Activated naive CD8-positive, alpha-beta T cell treated with anti-CD3 and anti-CD28 coated beads for 36 hours (primary cell): ENCODE measurements at regions not wholly inside any gene's neighbourhood (a gene's known extent, or its start where the extent isn't known, plus 50 kb on each side); places are given as distances from the start of the nearest gene placed in this dataset.
A peak's percentile ranks its signal among the peaks of the same experiment; 100 is the strongest.
"Not testable (repeated sequence)": the region's sequence is repeated elsewhere in the genome, so short reads cannot be mapped to it uniquely, and the experiment has no call there.

Experiments
- DNase-seq: peaks from one replicate; pipeline ENCODE4 v3.0.0; 2021
- H3K27ac Mint-ChIP-seq: one replicate; pipeline ENCODE4 v1.8.0; 2022; ENCODE audit warnings: mild to moderate bottlenecking, moderate library complexity, mixed read lengths
- H3K27me3 Mint-ChIP-seq: one replicate; pipeline ENCODE4 v1.8.0; 2022; ENCODE audit warnings: mild to moderate bottlenecking, mixed read lengths
- H3K36me3 Mint-ChIP-seq: one replicate; pipeline ENCODE4 v1.8.0; 2021; ENCODE audit warnings: mild to moderate bottlenecking, mixed read lengths
- H3K4me1 Mint-ChIP-seq: one replicate; pipeline ENCODE4 v1.8.0; 2021; ENCODE audit warnings: mixed read lengths
- H3K4me3 Mint-ChIP-seq: one replicate; pipeline ENCODE4 v1.8.0; 2022; ENCODE audit warnings: mild to moderate bottlenecking, moderate library complexity, mixed read lengths
- H3K9me3 Mint-ChIP-seq: one replicate; pipeline ENCODE4 v1.8.0; 2022; ENCODE audit warnings: mixed read lengths

DNA sequence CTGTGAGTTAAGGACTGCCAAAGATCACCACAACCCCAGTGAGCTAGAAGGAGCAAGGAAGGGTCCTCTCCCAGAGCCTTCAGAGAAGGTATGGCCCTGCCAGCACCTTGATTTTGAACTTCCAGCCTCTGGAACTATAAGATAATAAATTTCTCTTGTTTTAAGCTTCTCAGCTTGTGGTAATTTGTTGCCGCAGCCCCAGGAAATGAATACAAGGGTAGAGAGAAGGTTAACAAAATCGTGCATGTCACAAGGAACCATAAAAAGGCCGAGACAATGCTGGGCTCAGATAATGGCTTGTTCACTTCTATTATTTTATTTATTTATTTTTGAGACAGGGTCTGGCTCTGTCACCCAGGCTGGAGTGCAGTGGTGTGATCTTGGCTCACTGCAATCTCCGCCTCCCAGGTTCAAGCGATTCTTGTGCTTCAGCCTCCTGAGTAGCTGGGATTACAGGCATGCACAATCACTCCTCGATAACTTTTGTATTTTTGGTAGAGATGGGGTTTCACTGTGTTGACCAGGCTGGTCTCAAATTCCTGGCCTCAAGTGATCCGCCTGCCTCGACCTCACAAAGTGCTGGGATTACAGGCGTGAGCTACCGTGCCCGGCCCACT lies 71.5 kb downstream of the WSB1 start:
- H3K4me3 Mint-ChIP-seq, H3K27ac Mint-ChIP-seq, H3K27me3 Mint-ChIP-seq, H3K36me3 Mint-ChIP-seq, H3K4me1 Mint-ChIP-seq, DNase-seq, H3K9me3 Mint-ChIP-seq: not testable (repeated sequence)

GRCh38 chr17:27366437-27366836 lies 72.5 kb downstream of the WSB1 start:
- H3K27ac Mint-ChIP-seq = no peak overlapping the region
- H3K4me3 Mint-ChIP-seq = no peak overlapping the region
- peaks cover 3% of the 10 kb centered on the region for H3K27me3 Mint-ChIP-seq
- H3K36me3 Mint-ChIP-seq = no peaks in the 10 kb centered on the region
- H3K4me1 Mint-ChIP-seq = no peaks in the 10 kb centered on the region
- no peak for DNase-seq
- H3K9me3 Mint-ChIP-seq = peaks cover 7% of the 10 kb centered on the region

DNA sequence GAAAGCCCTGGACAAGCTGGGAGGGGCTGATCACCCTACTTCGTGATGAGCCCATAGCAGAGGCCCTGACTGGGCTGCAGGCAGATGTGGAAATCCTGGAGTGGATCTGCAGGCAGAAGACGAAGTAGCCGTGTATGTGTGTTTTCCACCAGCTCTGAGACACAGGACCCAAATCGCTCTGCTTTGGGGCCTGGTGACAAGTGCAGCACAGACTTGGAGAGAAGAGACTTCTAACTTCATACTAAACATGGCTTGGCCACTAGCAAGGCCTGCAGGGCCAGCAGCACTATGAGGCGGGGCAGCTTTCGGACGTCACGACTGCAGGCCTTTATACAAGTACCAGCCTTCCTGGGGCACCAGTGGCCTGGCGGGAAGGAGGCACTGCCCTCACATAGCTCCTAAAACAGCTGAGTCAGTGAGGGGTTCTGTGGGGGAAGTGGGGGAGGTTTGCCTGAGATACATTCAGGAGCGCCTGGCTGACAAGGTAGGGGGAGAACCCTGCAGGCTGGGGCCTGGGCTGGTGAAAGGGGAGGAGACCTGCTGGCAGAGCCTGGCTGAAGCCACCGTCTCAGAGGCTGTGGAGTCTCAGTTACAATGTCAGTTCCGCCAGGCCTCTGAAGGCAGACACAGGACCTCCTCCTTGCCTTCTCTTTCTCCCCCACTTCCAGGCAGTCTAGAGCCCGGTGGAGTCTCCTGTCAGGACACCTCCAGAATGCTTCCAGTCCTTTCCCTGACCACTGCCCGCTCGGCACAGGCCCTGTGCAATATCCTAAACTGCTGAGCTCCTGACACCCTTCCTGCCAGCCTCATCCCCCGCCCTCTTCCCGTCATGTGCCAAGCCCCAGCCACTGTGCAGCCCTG lies 73.4 kb downstream of the WSB1 start:
- Mint-ChIP-seq H3K27me3 (peaks cover 3% of the 10 kb centered on the region), H3K9me3 (peaks cover 11% of the 10 kb centered on the region), H3K27ac (no peak overlapping the region), H3K4me1 (no peaks in the 10 kb centered on the region), H3K4me3 (no peak overlapping the region), H3K36me3 (peaks cover 3% of the 10 kb centered on the region)
- DNase-seq = no peak

DNA sequence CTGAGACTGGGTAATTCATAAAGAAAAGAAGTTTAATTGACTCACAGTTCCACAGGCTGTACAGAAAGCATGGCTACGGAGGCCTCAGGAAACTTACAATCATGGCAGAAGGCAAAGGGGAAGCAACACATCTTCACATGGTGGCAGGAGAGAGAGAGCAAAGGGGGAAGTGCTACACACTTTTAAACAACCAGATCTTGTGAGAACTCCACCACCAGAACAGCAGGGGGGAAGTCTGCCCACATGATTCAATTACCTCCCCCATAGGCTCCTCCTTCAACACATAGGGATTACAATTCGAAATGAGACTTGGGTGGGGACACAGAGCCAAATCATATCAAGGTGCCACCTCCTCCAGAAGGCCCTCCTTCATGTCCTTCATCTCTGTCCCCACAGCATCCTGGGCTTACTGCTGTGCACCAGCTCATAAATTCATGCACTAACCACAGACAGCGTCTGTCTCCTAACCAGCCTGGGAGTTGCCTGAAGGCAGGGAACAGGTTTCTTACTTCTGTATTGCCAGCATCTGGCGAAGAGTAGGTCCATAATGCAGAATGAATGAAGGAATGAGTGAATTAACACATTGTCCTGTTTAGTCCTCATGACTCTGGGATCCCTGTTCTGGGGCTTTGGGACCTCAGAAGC lies 74.4 kb downstream of the WSB1 start:
- H3K27me3 Mint-ChIP-seq = peaks cover 7% of the 10 kb centered on the region
- no peak overlapping the region for H3K27ac Mint-ChIP-seq
- no peak overlapping the region for H3K4me3 Mint-ChIP-seq
- H3K9me3 Mint-ChIP-seq = peaks cover 16% of the 10 kb centered on the region
- DNase-seq = no peak
- H3K36me3 Mint-ChIP-seq = peaks cover 3% of the 10 kb centered on the region
- H3K4me1 Mint-ChIP-seq = no peaks in the 10 kb centered on the region

DNA sequence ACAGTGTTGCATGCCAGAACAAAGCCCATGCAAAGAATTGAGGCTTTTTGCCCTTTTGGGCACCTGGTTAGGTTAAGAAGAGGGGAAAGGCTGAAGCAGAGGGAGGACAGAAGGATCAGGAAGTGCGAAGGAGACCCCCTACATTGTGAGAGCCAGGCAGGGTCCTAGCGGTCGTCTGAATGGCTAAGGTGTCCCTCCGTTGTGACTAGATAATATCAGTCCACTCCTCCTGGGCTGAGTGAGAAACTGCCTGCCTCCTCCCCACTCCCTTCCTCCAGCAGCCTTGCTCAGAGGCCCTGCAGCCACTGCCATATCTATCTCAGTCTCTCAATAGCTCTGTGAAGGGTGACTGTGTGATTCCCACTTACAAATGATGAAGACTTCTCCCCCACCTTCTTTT lies 75.1 kb downstream of the WSB1 start:
- Mint-ChIP-seq H3K27ac (no peak overlapping the region), H3K9me3 (peaks cover 20% of the 10 kb centered on the region), H3K4me3 (no peak overlapping the region), H3K27me3 (peaks cover 8% of the 10 kb centered on the region), H3K4me1 (no peaks in the 10 kb centered on the region), H3K36me3 (peaks cover 4% of the 10 kb centered on the region)
- DNase-seq = no peak

GRCh38 chr17:27370776-27371175 lies 76.9 kb downstream of the WSB1 start:
- Mint-ChIP-seq H3K9me3 (peaks cover 28% of the 10 kb centered on the region), H3K4me3 (no peak overlapping the region), H3K27me3 (peaks cover 6% of the 10 kb centered on the region), H3K27ac (no peak overlapping the region), H3K4me1 (no peaks in the 10 kb centered on the region), H3K36me3 (peaks cover 4% of the 10 kb centered on the region)
- no peak for DNase-seq

GRCh38 chr17:27373695-27374094 lies 79.8 kb downstream of the WSB1 start:
- Mint-ChIP-seq H3K9me3 (peaks cover 28% of the 10 kb centered on the region), H3K27me3 (peaks cover 10% of the 10 kb centered on the region)
- H3K27ac Mint-ChIP-seq, H3K4me3 Mint-ChIP-seq, DNase-seq, H3K36me3 Mint-ChIP-seq, H3K4me1 Mint-ChIP-seq: not testable (repeated sequence)

GRCh38 chr17:27376637-27377547 lies 79.4 kb upstream of the KSR1 start:
- peaks cover 2% of the 10 kb centered on the region for H3K36me3 Mint-ChIP-seq
- H3K27ac Mint-ChIP-seq = no peak overlapping the region
- no peak overlapping the region for H3K4me3 Mint-ChIP-seq
- H3K27me3 Mint-ChIP-seq = peaks cover 37% of the 10 kb centered on the region
- DNase-seq = no peak
- peaks cover 19% of the 10 kb centered on the region for H3K9me3 Mint-ChIP-seq
- no peaks in the 10 kb centered on the region for H3K4me1 Mint-ChIP-seq

DNA sequence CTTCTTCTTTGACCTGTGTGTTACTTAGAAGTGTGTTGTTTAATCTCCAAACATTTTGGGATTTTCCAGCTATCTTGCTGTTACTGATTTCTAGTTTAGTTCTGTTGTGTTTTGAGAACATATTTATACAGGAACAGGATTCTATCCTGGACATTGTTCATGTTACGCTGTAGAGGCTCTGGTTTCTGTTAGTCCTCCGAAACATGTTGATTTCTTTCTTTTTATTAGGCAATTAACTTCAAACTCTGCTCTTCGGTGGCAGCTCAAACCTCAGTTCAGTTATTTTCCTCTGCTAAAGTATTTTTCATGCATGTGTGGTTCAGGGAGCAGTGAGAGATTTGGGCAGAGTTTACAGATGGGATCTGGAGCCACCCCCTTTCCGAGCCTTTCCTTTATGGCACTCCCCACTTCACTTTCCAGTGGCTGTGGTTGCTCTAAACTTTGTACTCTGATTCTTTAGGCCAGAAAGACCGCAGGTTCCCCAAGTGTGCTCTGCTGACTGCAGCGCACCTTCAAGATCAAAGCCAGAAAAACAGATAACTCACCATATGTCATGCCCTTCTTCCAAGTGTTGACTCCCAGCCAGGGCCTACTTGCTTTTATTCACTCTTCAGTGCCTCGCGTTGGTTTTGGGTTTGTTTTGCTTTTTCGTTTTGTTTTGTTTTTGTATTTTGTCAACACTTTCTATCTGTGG lies 77.6 kb upstream of the KSR1 start:
- H3K36me3 Mint-ChIP-seq = no peaks in the 10 kb centered on the region
- H3K27me3 Mint-ChIP-seq = peaks cover 38% of the 10 kb centered on the region
- H3K9me3 Mint-ChIP-seq = peaks cover 9% of the 10 kb centered on the region
- no peak overlapping the region for H3K27ac Mint-ChIP-seq
- no peaks in the 10 kb centered on the region for H3K4me1 Mint-ChIP-seq
- no peak for DNase-seq
- no peak overlapping the region for H3K4me3 Mint-ChIP-seq

DNA sequence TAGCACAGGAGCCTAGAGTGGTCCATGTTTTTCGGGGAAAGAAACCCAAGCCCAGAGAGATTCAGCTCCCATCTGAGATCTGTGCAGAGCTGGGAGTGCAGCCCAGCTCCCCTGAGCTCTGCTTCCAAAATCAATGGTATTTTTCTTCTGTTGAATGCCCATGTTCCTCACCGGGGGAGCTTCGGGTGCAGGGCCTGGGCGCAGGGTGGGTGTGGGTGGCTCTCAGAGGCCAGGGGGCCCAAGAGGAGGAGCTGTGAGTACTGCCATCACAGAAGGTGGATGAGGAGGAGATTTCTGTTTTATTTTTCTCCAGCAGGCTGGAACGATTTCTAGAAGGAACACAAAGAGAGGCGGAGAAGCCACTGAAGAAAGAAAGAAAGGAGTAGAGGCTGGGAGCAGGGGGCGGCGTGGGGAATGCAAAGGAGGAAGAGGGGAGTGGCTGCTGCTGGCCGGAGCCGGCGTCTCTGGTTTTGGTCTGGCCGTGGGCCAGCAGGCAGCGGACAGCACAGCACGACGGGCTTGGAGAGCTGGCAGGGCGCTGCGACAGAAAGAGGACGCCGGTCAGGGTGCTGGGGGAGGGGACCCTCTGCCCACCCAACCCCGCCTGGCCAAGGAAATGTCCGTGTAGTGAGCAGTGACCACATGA lies 76.2 kb upstream of the KSR1 start:
- H3K9me3 Mint-ChIP-seq = peaks cover 2% of the 10 kb centered on the region
- H3K36me3 Mint-ChIP-seq = no peaks in the 10 kb centered on the region
- no peak for DNase-seq
- H3K4me1 Mint-ChIP-seq = no peaks in the 10 kb centered on the region
- H3K27me3 Mint-ChIP-seq = peaks cover 44% of the 10 kb centered on the region
- no peak overlapping the region for H3K4me3 Mint-ChIP-seq
- H3K27ac Mint-ChIP-seq = no peak overlapping the region

GRCh38 chr17:27380551-27380950 lies 75.7 kb upstream of the KSR1 start:
- no peak overlapping the region for H3K27ac Mint-ChIP-seq
- H3K4me1 Mint-ChIP-seq = no peaks in the 10 kb centered on the region
- H3K27me3 Mint-ChIP-seq = peaks cover 44% of the 10 kb centered on the region
- H3K4me3 Mint-ChIP-seq = no peak overlapping the region
- H3K9me3 Mint-ChIP-seq = no peaks in the 10 kb centered on the region
- H3K36me3 Mint-ChIP-seq = no peaks in the 10 kb centered on the region
- DNase-seq = no peak

- H3K9me3 Mint-ChIP-seq = no peaks in the 10 kb centered on the region
- peak; percentile 85 for DNase-seq
- no peaks in the 10 kb centered on the region for H3K4me1 Mint-ChIP-seq
- no peaks in the 10 kb centered on the region for H3K36me3 Mint-ChIP-seq
- H3K27me3 Mint-ChIP-seq = peaks cover 44% of the 10 kb centered on the region
- H3K4me3 Mint-ChIP-seq = no peak overlapping the region
- H3K27ac Mint-ChIP-seq = no peak overlapping the region
Observed at GRCh38 chr17:27381007-27381501, 75.2 kb upstream of the KSR1 start.

DNA sequence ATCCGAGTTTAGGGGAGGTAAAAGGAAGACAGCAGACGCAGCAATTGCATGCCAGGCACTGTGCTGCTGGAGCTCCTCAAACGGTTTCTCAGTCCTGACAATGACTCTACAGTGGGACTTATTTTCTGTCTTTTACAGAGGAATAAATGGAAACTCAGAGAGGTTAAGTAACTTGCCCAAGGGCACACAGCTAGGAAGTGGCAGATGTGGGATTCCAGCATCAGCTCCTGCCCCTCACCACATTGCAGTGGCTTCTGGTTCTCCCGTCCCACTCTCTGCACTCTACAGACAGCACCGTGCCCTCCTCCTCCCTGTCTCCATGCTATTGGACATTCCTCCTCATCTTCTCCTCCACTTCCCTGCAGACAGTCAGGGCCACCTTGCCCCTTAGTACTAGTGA lies 74.2 kb upstream of the KSR1 start:
- H3K4me3 Mint-ChIP-seq = no peak overlapping the region
- no peak for DNase-seq
- H3K27me3 Mint-ChIP-seq = peaks cover 44% of the 10 kb centered on the region
- no peaks in the 10 kb centered on the region for H3K36me3 Mint-ChIP-seq
- H3K27ac Mint-ChIP-seq = no peak overlapping the region
- H3K4me1 Mint-ChIP-seq = no peaks in the 10 kb centered on the region
- H3K9me3 Mint-ChIP-seq = no peaks in the 10 kb centered on the region

- peaks cover 5% of the 10 kb centered on the region for H3K4me1 Mint-ChIP-seq
- DNase-seq = no peak
- no peak overlapping the region for H3K4me3 Mint-ChIP-seq
- no peaks in the 10 kb centered on the region for H3K9me3 Mint-ChIP-seq
- H3K36me3 Mint-ChIP-seq = no peaks in the 10 kb centered on the region
- H3K27ac Mint-ChIP-seq = no peak overlapping the region
- peaks cover 34% of the 10 kb centered on the region for H3K27me3 Mint-ChIP-seq
Observed at GRCh38 chr17:27384261-27384701, 72.0 kb upstream of the KSR1 start.
